ENCODE measurements at regions not wholly inside any gene's neighbourhood (a gene's known extent, or its start where the extent isn't known, plus 50 kb on each side); places are given as distances from the start of the nearest gene placed in this dataset.

DNA sequence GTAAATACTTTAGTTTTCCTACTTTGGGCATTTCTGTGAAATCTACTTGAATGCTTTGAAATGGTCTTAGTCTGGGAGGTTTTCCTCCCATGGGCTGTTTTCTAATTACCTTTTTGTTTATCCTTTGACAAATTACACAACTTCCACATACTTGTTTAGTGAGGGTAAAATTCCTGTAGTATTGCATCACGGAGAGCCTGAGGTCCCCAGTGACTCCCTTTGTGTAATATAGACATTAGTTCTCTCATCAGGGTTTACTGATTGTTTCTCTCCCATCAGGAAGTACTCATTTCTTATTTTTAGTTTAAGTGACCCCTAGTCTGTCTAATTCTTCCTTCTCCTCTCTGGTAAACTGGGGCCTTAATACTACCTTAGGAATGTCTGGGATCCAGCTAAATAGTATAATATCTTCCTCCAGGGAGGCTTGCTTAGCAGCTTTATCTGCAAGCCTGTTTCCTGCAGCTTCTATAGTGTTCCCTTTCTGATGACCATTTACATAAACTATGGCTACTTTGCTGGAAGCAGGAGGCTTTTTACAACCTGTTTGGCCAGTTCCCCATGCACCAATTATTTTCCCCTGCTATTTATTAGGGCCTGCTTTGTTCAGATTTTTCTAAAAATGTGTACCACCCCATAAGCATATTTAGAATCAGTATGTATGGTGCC lies 87.2 kb upstream of the XCR1 start:
- DNase-seq (ENCODE audit: low read depth in 2 of 2, low spot score in 1 of 2) = no peak

DNA sequence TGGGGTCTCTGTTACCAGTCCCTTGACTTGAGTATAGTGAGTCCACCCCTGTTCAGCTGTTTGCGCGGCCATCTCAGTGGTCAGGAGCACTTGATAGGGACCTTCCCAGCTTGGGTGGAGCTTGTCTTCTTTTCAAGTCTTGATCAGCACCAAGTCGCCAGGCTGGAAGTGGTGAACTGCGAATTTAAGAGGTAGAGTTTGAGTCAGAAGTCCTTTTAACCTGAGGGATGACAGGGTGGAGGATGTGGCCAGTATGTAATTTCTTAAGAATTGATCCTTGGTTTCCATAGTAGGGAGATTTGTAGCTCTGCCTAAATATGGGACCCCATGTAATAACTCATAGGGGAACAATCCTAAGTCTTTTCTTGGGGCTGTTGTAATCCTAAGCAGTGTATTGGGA lies 86.3 kb upstream of the XCR1 start:
- no peak for DNase-seq (ENCODE audit: low read depth in 2 of 2, low spot score in 1 of 2)

DNA sequence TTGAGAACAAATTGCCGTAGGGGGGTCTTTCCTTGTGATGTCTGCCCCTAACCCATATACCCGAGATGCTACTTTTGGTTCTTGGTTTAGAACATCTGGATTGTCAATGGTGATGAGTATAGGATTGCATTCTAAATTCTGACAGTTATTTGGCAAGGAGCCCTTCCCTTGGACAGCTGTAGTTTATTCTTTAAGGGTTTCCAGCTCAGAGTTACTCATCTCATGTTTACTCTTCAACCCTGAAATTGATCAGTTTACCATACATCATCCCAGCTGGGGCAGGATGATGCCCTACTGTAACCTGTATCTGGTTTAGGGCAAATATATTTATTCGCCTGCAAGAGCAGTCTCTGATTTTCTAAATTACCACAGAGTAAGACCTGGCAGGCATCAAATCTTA lies 85.7 kb upstream of the XCR1 start:
- no peak for DNase-seq (ENCODE audit: low read depth in 2 of 2, low spot score in 1 of 2)

DNA sequence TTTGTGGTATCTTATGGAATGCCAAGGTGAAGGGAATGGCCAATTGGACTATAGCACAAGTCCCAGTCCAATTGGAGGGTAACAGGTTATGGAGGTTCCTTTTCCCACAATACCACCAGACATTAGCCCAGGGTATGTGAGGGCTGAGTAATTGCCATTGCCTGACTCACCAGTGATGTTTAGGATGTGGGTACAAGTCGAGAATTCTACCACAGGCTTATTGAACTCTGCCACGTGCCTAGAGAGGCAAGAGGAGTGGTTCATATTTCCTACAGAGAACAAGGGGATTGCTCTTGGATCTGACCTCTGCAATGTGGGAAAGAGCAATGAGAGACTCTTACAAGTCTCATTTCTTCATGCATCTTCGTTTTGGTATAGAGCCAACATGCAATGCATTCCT lies 85.0 kb upstream of the XCR1 start:
- no peak for DNase-seq (ENCODE audit: low read depth in 2 of 2, low spot score in 1 of 2)

DNA sequence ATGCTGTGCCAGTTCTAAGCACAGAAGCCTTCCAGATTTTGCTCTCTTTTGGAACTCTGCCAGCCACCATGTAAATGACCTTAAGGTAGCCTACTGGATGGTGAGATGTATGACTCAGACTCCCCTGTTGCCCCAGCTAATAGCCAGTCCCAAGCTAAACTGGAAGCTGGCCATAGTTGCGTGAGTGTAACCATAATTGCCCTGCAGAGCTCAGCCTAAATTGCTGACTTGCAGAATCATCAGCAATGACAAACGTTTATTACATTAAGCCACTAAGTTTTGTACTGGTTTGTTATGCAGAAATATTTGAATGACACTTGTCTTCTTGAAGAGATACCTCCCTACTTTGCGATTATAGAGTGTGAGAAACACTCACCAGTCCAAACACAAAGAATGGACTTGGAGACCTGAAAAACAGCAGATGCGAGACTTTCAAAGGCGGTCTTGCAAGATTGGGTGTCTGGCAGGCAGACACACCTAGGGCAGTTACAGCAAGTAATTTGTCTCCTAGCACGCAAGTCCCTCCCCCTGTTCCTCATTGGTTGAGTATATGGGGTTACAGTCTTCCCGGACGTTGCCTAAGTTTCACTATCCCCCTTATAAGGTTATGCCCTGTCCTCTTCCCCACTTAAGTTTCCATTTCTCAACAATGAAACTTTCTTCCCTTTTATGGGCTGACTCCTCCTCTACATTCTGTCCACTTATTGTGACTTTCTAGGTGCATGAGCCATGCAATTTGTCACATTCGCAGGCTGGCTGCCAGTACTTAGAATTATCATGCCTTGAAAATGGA lies 83.6 kb upstream of the XCR1 start:
- no peak for DNase-seq (ENCODE audit: low read depth in 2 of 2, low spot score in 1 of 2)

DNA sequence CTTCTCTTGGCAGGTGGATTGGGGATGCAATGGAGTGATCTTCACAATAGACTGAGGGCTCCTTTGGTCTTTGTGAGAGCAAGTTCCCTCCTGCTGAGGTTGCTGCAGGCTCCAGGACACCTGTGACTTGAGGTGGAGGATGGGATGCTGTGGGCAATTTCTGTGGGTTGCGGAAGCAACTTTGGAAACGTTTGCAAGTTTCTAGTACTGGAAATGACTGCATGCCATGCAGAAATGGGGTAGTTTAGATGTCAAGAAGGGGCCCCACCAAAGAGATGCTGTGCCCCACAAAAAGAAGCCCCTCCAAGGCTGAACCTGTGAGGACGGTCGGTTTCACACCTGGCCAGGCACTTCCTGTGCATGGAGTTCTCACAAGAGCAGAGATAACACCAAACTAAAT lies 80.4 kb upstream of the XCR1 start:
- DNase-seq (ENCODE audit: low read depth in 2 of 2, low spot score in 1 of 2) = no peak

DNA sequence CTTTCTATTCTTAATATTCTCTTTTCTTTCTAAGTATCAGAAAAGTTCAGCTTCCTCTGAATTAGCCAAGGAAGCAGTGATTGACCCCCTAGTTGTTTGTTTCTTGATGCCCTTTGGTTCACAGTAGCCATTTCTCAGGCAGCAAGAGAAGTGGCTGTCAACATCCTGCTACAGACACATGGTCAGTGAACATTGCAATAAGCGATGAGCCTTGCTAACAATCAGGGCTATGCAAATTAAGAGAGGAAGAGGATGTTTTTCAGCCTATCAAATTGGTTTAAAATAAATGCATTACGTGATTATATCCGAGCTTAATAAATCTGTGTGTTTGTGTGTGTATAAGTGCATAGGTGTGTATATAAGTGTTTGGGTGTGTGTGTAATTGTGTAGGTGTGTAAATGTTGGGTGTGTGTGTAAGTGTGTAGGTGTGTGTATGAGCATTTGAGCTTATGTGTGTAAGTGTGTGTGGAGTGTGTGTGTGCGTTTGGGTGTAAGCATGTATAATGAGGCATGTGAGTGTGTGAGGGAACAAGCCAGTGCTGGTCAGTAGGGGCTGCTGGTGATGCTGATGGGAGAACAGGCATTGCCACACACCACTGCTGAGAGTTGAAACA lies 78.1 kb upstream of the XCR1 start:
- DNase-seq (ENCODE audit: low read depth in 2 of 2, low spot score in 1 of 2) = no peak

DNA sequence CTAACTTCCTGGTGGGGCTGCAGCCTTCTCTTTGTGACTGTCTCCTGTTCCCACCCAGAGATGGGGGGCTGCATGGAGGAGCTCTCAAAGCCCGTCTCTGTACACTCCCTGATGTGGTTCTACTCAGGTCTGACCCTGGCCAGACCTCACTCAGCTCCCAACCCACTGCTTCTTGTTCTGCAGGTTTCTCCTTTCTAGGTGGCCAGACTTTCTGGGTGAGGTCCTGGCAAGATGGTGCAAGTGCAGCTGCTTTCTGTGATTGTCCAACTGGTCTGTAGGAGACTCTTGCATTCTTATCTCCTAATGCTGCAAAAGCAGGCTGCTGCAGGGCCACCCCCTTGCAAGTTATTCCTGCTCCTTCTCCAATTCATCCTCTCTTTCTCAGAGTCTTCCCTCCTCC lies 77.4 kb upstream of the XCR1 start:
- no peak for DNase-seq (ENCODE audit: low read depth in 2 of 2, low spot score in 1 of 2)

DNA sequence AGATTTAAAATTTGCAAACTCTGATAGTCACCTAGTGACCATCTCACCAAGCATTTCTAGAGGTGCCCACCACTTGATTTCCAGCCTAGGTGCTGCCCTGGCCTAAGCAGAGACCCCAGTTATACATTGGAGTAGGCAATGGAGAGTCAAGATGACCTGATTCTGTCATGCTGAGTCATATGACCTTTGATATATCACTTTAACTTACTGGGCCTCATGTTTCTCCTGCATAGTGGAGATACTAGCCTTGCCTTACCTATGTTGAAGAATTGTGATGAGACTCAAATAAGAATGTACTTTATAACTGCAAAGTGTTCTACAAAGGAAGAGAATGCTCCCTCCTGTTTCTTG lies 75.5 kb upstream of the XCR1 start:
- DNase-seq (ENCODE audit: low read depth in 2 of 2, low spot score in 1 of 2) = no peak

DNA sequence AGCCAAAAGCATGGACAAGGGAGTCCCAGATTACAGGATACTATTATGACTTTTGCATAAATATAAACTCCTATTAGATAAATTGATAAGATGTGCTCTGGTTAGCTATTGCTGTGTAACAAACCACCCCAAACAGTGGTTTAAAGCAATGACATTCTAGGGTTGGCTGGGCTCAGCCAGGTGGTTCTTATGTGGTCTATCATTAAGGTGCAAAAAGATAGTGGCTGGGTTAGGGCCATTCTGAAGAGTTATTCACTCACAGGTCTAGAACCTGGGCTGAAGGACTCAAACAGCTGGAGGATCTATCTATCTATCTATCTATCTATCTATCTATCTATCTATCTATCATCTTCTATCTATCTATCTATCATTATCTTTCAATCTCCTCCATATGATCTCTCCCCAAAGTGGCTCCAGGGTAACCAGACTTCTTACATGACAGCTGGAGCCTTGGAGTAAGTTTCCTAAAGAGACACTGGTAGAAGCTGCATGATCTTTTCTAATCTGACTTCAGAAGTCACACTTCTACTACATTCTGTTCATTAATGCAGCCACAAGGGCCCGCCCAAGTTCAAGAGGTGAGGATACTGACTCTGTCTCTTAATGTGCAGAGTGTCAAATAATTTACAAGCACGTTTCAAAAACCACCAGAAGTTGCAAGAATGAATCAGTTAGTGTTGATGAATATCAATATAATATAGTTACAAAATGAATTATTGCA lies 74.9 kb upstream of the XCR1 start:
- no peak for DNase-seq (ENCODE audit: low read depth in 2 of 2, low spot score in 1 of 2)

DNA sequence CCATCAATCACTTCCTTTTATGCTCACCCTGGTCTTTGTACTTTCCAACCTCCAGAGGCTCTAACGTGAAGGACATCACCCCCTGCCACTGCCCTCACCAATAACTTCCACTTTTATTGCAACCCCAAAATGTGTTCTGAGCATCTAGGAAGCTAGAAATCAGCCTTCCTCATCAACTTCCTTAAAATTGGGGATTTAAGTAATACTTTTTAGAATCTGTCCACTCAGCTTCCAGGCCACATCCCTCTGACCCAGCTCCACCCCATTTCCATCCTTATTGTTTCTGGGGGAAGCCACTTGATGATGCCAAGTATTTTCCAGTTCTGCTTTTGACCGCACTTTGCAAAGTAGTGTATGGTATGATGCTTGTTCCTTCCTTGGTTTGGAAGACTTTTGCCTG lies 73.5 kb upstream of the XCR1 start:
- DNase-seq (ENCODE audit: low read depth in 2 of 2, low spot score in 1 of 2) = no peak

DNA sequence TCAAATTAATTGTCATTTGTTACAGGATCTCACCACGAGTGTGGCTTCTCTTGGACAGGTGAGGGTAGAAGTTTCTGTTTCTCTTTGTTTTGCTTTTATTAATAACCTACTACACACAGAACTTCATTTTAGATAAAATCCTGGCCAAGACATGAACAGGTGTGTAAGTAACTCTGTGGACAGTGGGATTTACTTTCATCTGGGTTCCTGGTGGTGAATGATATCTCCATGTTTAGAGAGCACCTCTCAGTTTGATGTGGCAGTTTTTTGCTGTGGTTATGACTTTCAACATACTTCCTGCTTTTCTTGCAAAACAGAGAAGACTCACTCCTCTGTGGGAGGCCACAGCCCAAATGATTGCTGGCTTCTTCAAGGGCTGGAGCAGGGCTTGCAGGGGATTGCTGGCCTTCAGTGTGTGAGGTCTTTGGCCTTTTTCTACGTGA lies 71.1 kb upstream of the XCR1 start:
- no peak for DNase-seq (ENCODE audit: low read depth in 2 of 2, low spot score in 1 of 2)

DNA sequence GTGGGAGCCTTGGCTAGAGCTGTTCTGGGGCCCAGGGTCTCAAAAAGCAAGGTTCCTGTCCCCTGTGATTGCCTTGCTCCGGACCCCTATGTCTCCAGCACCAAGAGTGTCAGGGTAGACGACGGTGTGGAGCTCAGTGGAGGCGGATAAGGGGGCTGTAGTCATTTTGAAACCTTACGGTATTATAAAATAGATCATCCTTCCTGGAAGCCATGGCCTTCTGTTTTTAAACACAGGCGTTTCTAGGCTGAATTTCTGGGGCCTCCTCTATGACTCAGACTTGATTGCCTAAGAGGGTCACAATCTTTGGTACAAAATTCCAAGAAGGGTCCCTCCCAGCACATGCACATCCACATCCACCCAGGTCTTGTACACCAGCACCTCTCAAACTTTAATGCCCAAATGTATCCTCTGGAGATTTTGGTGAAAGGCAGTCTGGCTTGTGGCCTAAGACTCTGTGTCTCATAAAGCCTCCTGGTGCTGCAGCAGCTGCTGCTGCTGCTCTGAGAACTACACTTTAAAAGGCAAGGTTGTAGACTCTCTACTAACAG lies 70.5 kb upstream of the XCR1 start:
- no peak for DNase-seq (ENCODE audit: low read depth in 2 of 2, low spot score in 1 of 2)

DNA sequence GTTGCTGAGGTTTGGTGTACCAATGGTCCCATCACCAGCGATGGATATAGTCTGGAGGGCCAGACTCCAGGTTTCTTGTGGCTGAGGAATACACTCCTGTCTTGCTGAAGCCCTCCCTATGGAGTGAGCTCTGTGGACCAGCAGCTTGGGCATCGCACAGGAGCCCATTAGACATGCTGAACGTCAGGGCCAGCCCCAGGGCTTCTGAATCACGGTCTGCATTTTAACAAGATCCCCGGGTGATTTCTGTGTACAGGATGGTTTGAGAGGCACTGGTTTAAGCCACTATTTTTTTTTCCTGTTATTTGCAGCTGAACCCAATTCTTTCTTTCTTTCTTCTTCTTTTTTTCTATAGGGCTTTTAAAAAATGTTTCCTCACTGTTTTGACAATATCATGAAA lies 69.5 kb upstream of the XCR1 start:
- DNase-seq (ENCODE audit: low read depth in 2 of 2, low spot score in 1 of 2) = no peak

DNA sequence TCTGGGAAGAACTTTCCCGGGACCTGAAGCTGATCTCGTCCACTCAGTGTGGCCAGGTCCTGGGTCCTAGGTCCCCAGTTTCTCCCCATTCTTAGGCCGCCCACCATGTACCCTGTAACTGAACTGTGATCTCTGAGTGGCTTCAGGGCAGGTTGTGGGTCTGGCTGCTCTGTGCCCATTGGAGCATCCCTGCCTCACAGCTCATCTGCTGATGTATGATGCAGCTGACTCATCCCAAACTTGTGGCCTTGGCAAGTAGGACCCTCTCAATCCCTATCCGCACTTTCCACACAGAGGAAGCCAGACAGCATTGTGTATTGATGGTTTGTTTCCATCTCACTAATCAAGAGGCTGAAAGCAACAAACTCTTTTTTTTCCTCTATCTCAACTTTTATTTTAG lies 69.1 kb upstream of the XCR1 start:
- DNase-seq (ENCODE audit: low read depth in 2 of 2, low spot score in 1 of 2) = no peak

DNA sequence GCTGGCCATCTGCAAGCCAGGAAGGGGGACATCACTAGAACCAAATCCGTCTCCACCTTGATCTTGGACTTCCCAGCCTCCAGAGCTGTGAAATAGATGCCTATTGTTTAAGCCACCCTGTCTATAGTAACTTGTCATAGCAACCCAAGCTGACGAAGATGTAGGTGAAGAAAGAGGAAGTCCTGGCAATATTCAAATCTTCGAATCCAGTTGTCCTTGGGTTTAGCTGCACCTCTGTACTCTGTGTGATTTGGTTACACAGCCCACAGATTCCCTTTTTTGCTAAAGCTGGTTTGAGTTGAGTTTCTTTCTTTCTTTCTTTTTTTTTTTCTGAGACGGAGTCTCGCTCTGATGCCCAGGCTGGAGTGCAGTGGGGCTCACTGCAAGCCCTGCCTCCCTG lies 68.0 kb upstream of the XCR1 start:
- DNase-seq (ENCODE audit: low read depth in 2 of 2, low spot score in 1 of 2) = no peak

DNA sequence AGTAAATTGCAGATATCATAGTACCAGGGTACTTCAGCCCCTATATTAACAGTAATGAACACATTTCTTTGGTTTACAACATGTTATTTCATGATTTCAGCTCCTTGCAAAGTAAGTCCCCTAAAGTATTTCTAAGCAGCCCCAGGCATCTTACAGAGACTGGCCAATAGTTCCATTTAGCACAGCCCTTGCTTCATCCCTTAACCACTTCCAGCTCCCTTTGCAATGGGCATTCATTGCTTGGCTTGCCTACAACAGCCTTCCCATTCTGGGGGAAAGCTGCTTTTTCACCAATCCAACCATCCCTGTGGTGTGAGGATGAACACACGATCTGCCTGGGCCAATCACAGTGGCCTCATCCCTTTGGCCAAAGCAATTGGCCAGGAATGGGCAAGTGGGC lies 67.2 kb upstream of the XCR1 start:
- DNase-seq (ENCODE audit: low read depth in 2 of 2, low spot score in 1 of 2) = no peak

DNA sequence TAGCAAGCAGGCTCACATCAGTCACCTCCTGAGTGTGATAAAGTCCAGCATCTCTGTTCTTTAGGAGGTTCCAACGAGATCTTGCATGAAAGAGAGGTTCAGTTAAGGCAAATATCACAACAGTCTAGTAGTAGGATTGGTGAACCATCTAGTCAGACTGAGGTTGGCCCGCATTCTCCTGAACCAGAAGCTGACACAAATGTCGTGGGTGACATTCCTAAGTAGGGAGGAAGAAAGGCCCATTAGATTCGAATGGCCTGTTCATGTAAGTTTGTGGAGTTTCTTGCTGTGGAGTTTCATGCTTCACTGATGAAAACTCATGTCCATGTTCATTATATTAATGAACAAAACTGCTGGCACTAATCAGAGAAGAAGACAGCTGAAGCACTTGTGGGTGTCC lies 66.7 kb upstream of the XCR1 start:
- no peak for DNase-seq (ENCODE audit: low read depth in 2 of 2, low spot score in 1 of 2)

DNA sequence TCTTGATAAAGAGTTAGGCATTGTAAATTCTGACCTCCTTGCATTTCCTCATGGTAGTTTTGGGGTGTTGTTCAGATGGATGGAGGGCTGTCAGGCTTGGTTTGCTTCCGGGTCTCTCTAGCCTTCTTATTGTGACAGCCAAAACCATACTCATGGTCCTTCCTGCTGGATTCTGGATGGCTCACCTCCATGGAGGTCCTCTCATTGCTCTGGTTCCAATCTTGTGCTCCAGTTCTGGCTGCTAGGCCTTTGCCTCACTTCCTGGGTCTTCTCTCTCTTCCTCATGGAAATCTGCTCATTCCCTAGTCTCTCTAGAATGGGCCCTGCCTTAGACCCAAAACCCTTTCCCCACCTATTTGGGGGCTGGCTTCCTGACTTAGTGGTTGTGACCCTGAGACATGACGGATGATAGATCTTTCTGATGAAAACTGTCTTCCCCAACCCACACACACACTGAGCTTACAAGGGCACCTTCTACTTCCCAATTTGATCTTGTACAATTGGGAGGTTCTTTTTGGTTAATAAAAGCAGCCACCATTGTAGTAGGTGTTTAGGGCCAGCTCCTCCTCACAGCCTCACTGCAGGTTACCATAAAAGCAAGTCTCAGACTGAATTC lies 66.2 kb upstream of the XCR1 start:
- no peak for DNase-seq (ENCODE audit: low read depth in 2 of 2, low spot score in 1 of 2)

DNA sequence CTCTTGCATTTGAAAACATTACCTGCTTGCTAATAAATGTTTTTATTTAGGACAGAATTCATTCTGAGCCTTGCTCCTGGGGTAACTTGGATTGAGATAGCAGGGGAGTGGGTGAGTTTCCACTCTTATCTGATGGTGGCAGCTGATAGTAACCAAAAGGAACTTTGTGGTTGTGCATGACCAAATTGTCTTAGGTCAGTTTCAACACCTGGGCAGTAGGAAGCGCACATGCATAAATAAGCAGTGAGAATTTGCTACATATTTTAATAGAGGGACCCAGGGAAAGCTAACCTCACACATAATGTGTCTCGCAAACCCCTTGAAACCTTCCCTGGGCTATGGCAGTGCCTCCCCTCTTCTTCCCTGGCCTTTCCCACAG lies 65.4 kb upstream of the XCR1 start:
- no peak for DNase-seq (ENCODE audit: low read depth in 2 of 2, low spot score in 1 of 2)

Measured in stimulated activated CD8-positive, alpha-beta memory T cell treated with anti-CD3 and anti-CD28 coated beads, Interleukin-4, amount 100 ng/mL, for 4 hours (primary cell).